ENCODE measurements at regions not wholly inside any gene's neighbourhood (a gene's known extent, or its start where the extent isn't known, plus 50 kb on each side); places are given as distances from the start of the nearest gene placed in this dataset.
"Not testable (repeated sequence)": the region's sequence is repeated elsewhere in the genome, so short reads cannot be mapped to it uniquely, and the experiment has no call there.

- TF ChIP-seq CTCF, POLR2AphosphoS5, POLR2A (IDR thresholded peaks at IDR 0.05): not testable (repeated sequence)
Observed at GRCh38 chr7:150016651-150017189, 143.0 kb downstream of the ATP6V0E2 start.
